SK-MEL-5 (cell line): ENCODE measurements at regions not wholly inside any gene's neighbourhood (a gene's known extent, or its start where the extent isn't known, plus 50 kb on each side); places are given as distances from the start of the nearest gene placed in this dataset.
"Not testable (repeated sequence)": the region's sequence is repeated elsewhere in the genome, so short reads cannot be mapped to it uniquely, and the experiment has no call there.

Source experiments
- DNase-seq: peaks from one replicate; pipeline ENCODE4 v3.0.0-alpha.2; 2016; ENCODE audit warnings: low read depth, low spot score
- in situ Hi-C: cut with HindIII; loops from 2 replicates; pipeline ENCODE4 v1.10.0; 2016; ENCODE audit warnings: low sequenced_read_pairs, high pct_unique_total_duplicates, low pct_unique_long_range_greater_than_20kb

DNA sequence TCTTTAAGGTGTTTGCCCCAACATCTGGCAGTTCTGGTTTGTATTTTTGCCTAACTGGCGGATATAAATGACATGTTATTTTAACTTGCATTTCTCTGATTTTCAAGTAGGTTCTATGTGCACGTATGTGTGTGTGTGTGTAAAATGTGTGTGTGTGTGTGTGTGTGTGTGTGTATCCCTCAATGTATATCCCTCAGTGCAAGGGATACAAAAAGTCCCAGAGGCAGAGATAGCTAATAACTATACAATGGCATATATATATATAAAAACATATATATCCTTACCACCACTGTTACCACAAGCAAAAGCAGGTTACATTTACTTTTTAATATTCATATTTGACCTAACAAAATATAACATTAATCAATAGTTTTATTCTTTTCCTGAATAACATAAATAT, 95.0 kb upstream of the NR5A2 start:
- in situ Hi-C loops = no loop called here
- no peak for DNase-seq

- in situ Hi-C loops = no loop called here
- DNase-seq = peak; percentile 40
Measured at GRCh38 chr1:199936441-199936840, 91.1 kb upstream of the NR5A2 start.

DNA sequence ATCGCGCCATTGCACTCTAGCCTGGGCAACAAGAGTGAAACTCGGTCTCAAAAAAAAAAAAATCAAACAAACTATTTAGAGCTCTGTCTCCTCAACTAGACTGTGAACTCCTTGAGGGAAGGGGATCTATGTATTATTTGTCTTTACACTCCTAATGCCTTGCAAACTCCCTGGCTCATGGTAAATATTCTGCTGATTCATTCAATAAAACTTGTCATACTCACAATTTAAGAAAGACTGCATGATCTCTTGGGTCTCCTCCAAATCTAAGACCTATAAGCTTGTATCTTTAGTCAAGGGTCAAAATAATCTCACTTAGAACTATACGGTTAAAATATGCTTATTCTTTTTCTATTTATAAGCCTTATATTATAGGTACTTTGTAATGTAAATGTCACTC, 90.3 kb upstream of the NR5A2 start:
- DNase-seq = no peak
- in situ Hi-C loops = no loop called here

GRCh38 chr1:199937661-199938060, 89.8 kb upstream of the NR5A2 start:
- no peak for DNase-seq
- in situ Hi-C loops = no loop called here

- in situ Hi-C loops = no loop called here
- DNase-seq = no peak
Measured at GRCh38 chr1:199944986-199945385, 82.5 kb upstream of the NR5A2 start.

DNA sequence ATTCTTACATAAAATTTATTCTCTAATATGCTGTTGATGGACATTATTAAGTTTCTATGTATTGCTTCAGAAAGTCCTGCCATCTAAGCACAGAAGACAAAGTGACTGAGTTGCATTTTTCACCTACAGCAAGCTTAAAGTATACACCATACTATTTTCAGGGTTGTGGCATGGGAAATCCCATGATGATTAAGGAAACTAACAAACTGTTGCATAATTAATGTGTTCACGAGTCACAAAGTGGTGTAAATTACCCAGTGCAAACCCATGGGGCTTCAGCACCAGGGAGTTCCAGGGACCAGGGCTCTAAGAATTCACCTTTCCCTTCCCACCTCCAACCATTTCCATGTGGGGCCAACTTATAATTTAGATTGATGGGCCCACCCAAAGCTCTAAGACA, 81.9 kb upstream of the NR5A2 start:
- DNase-seq = no peak
- in situ Hi-C loops = no loop called here

- in situ Hi-C loops = no loop called here
- no peak for DNase-seq
Measured at GRCh38 chr1:199946305-199947155, 81.0 kb upstream of the NR5A2 start.

DNA sequence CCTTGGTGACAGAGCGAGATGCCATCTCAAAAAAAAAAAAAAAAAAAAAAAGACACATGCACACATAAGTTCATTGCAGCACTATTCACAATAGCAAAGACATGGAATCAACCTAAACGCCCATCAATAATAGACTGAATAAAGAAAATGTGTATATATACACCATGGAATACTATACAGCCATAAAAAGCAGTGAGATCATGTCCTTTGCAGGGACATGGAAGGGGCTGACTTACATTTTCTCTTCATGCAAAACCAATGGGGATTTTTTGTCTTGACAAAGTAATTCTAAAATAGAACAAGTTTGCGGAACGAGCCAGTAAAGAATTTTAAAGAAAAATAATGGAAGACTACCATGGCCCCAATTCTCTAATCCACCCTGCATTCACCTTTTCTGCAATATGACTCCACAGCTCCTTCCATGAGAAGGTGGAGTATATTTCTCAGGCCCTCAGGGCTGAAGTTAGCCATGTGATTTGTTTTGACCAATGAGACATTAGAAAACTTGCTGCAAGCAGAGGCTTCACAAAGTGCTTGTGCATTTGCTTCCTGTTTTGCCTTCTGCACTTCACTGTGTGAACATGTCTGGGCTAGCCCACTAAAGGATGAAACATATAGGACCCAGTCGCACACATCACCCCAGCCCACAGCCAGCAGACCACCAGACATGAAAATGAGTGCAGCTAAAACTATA, 78.8 kb upstream of the NR5A2 start:
- in situ Hi-C loops = no loop called here

DNA sequence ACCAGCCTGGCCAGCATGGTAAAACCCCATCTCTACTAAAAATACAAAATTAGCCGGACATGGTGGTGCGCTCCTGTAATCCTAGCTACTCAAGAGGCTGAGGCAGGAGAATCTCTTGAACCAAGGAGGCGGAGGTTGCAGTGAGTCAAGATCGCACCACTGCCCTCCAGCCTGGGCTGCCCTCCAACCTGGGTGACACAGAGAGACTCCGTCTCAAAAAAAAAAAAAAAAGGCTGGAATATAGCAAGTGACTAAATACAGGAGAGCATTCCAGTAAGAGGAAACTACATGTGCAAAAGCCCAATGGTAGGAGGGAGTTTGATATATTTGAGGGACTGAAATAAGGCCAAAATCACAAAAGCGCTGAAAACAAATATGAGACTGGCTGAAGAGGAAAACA, 76.5 kb upstream of the NR5A2 start:
- in situ Hi-C loops, DNase-seq: not testable (repeated sequence)

More for the DNA sequence above, 78.8 kb upstream of the NR5A2 start:
- no peak for DNase-seq

- in situ Hi-C loops = no loop called here
Measured at GRCh38 chr1:199953651-199954050, 73.9 kb upstream of the NR5A2 start.

GRCh38 chr1:199954699-199955098, 72.8 kb upstream of the NR5A2 start:
- in situ Hi-C loops = no loop called here
- DNase-seq = peak; percentile 60

More at GRCh38 chr1:199953651-199954050, 73.9 kb upstream of the NR5A2 start:
- no peak for DNase-seq

DNA sequence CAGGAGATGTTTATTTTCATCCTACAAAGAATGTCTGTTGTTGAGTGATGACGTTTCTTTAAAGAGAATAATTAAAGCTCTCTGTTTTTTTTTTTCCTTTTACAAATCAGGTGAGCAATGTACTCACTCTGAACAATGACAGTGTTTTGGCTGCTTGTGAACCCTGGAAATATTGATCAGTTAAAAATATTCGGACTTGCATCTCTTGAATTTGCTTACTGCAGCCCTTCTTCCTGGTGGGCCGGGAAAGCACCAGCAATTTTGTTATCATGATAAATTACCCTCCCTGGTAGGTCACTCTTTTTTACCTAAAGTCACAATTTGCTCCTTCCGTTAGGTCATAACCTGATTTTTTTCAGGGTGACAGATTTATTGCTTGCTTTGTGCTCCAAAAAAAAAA, 72.3 kb upstream of the NR5A2 start:
- no peak for DNase-seq
- in situ Hi-C loops = no loop called here

GRCh38 chr1:199956005-199956404, 71.5 kb upstream of the NR5A2 start:
- in situ Hi-C loops = no loop called here
- DNase-seq = peak; percentile 28

GRCh38 chr1:199959033-199959774, 68.3 kb upstream of the NR5A2 start:
- in situ Hi-C loops = no loop called here

GRCh38 chr1:199959775-199960110, 67.8 kb upstream of the NR5A2 start:
- DNase-seq = no peak
- in situ Hi-C loops = no loop called here

More at GRCh38 chr1:199959033-199959774, 68.3 kb upstream of the NR5A2 start:
- no peak for DNase-seq

DNA sequence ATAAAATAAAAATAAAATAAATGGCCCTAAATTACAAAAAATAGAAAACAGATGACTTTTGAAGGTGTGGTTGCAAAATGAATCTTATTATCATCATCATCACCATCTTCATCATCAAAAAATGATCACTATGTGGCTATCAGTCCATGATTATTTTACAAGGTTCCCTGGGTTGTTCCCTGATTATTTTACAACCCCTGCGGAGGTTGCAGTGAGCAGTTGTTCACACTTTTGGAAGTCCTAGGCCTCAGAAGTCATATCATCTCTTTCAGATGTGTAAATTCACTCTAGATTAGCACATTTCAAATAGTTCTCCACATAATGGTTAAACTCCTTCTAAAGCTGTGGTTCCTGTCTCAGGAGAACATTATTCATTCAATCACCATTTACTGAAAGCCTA, 57.4 kb upstream of the NR5A2 start:
- in situ Hi-C loops = no loop called here
- DNase-seq = no peak

- no peak for DNase-seq
- in situ Hi-C loops = no loop called here
Measured at GRCh38 chr1:199976496-199977144, 50.9 kb upstream of the NR5A2 start.
